ENCODE measurements at regions not wholly inside any gene's neighbourhood (a gene's known extent, or its start where the extent isn't known, plus 50 kb on each side); places are given as distances from the start of the nearest gene placed in this dataset.

DNA sequence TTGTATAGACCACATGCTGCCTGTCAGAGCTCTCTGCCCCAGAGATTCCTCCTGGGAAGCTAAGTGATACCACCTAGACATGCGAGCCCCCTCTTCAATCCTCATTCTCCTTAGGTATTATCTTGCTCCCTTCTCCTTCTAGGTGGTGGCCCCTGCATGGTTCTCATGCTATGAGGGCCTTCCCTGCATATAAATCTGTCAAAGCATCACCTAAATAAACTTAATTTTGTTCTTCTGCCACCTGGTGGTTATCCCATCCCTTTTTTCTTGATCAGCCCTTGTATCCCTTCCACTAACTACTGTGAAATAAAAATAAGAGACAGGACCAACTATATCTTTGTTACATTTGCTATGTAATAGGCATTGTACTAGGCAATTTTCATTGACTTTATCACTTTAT lies 242.1 kb downstream of the CDC14C start:
- no peaks in the 10 kb centered on the region for H3F3A ChIP-seq (ENCODE audit: insufficient read depth, low read depth)
- H2AFZ ChIP-seq, result no peak overlapping the region
- H3K9me2 ChIP-seq (ENCODE audit: insufficient read depth), result no peaks in the 10 kb centered on the region
- H3K79me2 ChIP-seq (ENCODE audit: low read depth), result no peaks in the 10 kb centered on the region
- no peak overlapping the region for H3K4me3 ChIP-seq
- no peaks in the 10 kb centered on the region for H3K27me3 ChIP-seq (ENCODE audit: insufficient read depth, low read depth)
- DNase-seq, result no peak
- no peak overlapping the region for H3K4me2 ChIP-seq
- H3K9me3 ChIP-seq (ENCODE audit: insufficient read depth, low read depth), result no peaks in the 10 kb centered on the region
- POLR2A ChIA-PET (ENCODE audit: unreplicated experiment), result no interaction called here
- H3K4me1 ChIP-seq (replicated peaks; ENCODE audit: insufficient read depth), result no peaks in the 10 kb centered on the region
- TF ChIP-seq EZH2 (IDR thresholded peaks at IDR 0.05; ENCODE audit: low read depth), result no peak
- TF ChIP-seq, protein P1, sequence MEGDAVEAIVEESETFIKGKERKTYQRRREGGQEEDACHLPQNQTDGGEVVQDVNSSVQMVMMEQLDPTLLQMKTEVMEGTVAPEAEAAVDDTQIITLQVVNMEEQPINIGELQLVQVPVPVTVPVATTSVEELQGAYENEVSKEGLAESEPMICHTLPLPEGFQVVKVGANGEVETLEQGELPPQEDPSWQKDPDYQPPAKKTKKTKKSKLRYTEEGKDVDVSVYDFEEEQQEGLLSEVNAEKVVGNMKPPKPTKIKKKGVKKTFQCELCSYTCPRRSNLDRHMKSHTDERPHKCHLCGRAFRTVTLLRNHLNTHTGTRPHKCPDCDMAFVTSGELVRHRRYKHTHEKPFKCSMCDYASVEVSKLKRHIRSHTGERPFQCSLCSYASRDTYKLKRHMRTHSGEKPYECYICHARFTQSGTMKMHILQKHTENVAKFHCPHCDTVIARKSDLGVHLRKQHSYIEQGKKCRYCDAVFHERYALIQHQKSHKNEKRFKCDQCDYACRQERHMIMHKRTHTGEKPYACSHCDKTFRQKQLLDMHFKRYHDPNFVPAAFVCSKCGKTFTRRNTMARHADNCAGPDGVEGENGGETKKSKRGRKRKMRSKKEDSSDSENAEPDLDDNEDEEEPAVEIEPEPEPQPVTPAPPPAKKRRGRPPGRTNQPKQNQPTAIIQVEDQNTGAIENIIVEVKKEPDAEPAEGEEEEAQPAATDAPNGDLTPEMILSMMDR (conservative IDR thresholded peaks at IDR 0.05), result peak; percentile 58
- no TSS peak for BruUV-seq (replicated peaks)
- intact Hi-C loops (cut with micrococcal nuclease; ENCODE audit: unreplicated experiment), result no loop called here
- H4K20me1 ChIP-seq (ENCODE audit: insufficient read depth), result no peaks in the 10 kb centered on the region
- no peak overlapping the region for H3K27ac ChIP-seq
- CTCF ChIA-PET, result no interaction called here
- no peaks in the 10 kb centered on the region for H3K36me3 ChIP-seq (ENCODE audit: low read depth)

DNA sequence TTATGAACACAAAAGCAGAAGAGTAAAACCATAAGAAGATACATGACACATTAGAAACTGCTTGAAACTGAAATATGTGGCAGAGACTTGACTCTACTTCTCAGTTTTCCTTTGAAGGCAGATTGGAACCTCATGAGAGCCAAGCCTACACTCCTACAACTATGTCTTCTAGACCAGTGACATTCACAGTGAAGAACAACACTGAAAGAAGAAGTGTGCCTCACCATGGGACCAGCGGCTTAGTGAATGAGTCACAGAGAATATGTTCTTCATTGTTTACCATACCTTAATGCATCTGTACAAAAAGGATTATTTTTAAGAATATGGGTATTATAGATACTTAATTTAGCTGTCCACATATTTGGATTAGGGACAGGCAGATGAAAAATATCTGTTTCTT lies 248.3 kb downstream of the CDC14C start:
- no peak overlapping the region for H3K4me3 ChIP-seq
- DNase-seq, result no peak
- H3K36me3 ChIP-seq (ENCODE audit: low read depth), result no peaks in the 10 kb centered on the region
- no peaks in the 10 kb centered on the region for H3K4me1 ChIP-seq (replicated peaks; ENCODE audit: insufficient read depth)
- no peaks in the 10 kb centered on the region for H3F3A ChIP-seq (ENCODE audit: insufficient read depth, low read depth)
- TF ChIP-seq EZH2 (IDR thresholded peaks at IDR 0.05; ENCODE audit: low read depth), result no peak
- TF ChIP-seq, protein P1 (conservative IDR thresholded peaks at IDR 0.05), result no peak
- intact Hi-C loops (cut with micrococcal nuclease; ENCODE audit: unreplicated experiment), result no loop called here
- no peak overlapping the region for H2AFZ ChIP-seq
- H3K79me2 ChIP-seq (ENCODE audit: low read depth), result no peaks in the 10 kb centered on the region
- ChIA-PET CTCF (no interaction called here), POLR2A (ENCODE audit: unreplicated experiment) (no interaction called here)
- BruUV-seq (replicated peaks), result no TSS peak
- H4K20me1 ChIP-seq (ENCODE audit: insufficient read depth), result no peaks in the 10 kb centered on the region; the same call in 1 of the 2 replicates
- H3K9me2 ChIP-seq (ENCODE audit: insufficient read depth), result peaks cover under 1% of the 10 kb centered on the region; the same call in 1 of the 2 replicates
- no peak overlapping the region for H3K4me2 ChIP-seq
- H3K27me3 ChIP-seq (ENCODE audit: insufficient read depth, low read depth), result no peaks in the 10 kb centered on the region
- no peaks in the 10 kb centered on the region; the same call in none of the 2 replicates for H3K9me3 ChIP-seq (ENCODE audit: insufficient read depth, low read depth)
- no peak overlapping the region for H3K27ac ChIP-seq

DNA sequence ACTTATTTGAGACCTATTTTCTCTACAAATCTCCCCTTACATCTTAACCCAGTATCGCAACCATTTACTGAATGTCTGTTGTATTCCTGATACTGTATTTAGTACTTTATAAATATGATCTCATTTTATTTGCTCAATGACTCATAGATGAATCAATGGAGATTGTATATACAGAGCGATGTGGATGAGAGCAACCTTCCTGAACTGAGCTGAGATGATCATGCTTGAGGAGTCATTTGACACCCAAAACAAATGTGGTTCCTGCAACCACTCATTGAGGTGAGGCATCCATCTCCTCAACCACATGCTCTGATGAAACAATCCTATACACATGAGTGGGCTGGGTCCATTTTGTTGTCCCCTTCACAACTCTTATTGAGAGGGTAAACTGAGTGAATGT lies 250.0 kb downstream of the CDC14C start:
- H3K36me3 ChIP-seq (ENCODE audit: low read depth), result no peaks in the 10 kb centered on the region
- no peaks in the 10 kb centered on the region for H3K79me2 ChIP-seq (ENCODE audit: low read depth)
- no peak overlapping the region for H3K4me3 ChIP-seq
- H3K27ac ChIP-seq, result no peak overlapping the region
- TF ChIP-seq, protein P1 (conservative IDR thresholded peaks at IDR 0.05), result no peak
- TF ChIP-seq EZH2 (IDR thresholded peaks at IDR 0.05; ENCODE audit: low read depth), result no peak
- DNase-seq, result peak in 1 of 2 experiments; percentile 56
- no peaks in the 10 kb centered on the region; the same call in 1 of the 2 replicates for H4K20me1 ChIP-seq (ENCODE audit: insufficient read depth)
- POLR2A ChIA-PET (ENCODE audit: unreplicated experiment), result no interaction called here
- no peaks in the 10 kb centered on the region for H3K4me1 ChIP-seq (replicated peaks; ENCODE audit: insufficient read depth)
- H3K9me3 ChIP-seq (ENCODE audit: insufficient read depth, low read depth), result no peaks in the 10 kb centered on the region; the same call in none of the 2 replicates
- CTCF ChIA-PET, result no interaction called here
- H3K27me3 ChIP-seq (ENCODE audit: insufficient read depth, low read depth), result no peaks in the 10 kb centered on the region
- H3K4me2 ChIP-seq, result no peak overlapping the region
- H3K9me2 ChIP-seq (ENCODE audit: insufficient read depth), result peaks cover 4% of the 10 kb centered on the region; the same call in 1 of the 2 replicates
- no TSS peak for BruUV-seq (replicated peaks)
- intact Hi-C loops (cut with micrococcal nuclease; ENCODE audit: unreplicated experiment), result no loop called here
- no peaks in the 10 kb centered on the region for H3F3A ChIP-seq (ENCODE audit: insufficient read depth, low read depth)
- H2AFZ ChIP-seq, result no peak overlapping the region

All from PC-9 (cell line).